ENCODE measurements at regions not wholly inside any gene's neighbourhood (a gene's known extent, or its start where the extent isn't known, plus 50 kb on each side); places are given as distances from the start of the nearest gene placed in this dataset.

GRCh38 chr2:7660816-7661215, 743.6 kb downstream of the RNF144A start:
- no peak for ATAC-seq
- TF ChIP-seq ZBTB33 (IDR thresholded peaks at IDR 0.05; ENCODE audit: extremely low read depth, insufficient replicate concordance, low read length) (no peak), EZH2 (IDR thresholded peaks at IDR 0.05) (no peak), ZNF274 (IDR thresholded peaks at IDR 0.05; ENCODE audit: low read depth, low read length) (no peak), ATF3 (IDR thresholded peaks at IDR 0.05) (no peak), POLR2AphosphoS5 (IDR thresholded peaks at IDR 0.05; ENCODE audit: low read depth, low read length) (no peak), FOSL1 (IDR thresholded peaks at IDR 0.05; ENCODE audit: low read depth) (no peak), REST (IDR thresholded peaks at IDR 0.05; ENCODE audit: low read depth) (no peak), EGR1 (IDR thresholded peaks at IDR 0.05; ENCODE audit: low read depth) (no peak), CEBPB (IDR thresholded peaks at IDR 0.05; ENCODE audit: low read depth) (no peak), TCF7L2 (IDR thresholded peaks at IDR 0.05; ENCODE audit: borderline replicate concordance, extremely low read depth, insufficient read depth, insufficient read length) (no peak), CTCF (IDR thresholded peaks at IDR 0.05 in 2 of 3, conservative IDR thresholded peaks at IDR 0.05 in 1 of 3; ENCODE audit: borderline replicate concordance in 1 of 3, insufficient read depth in 1 of 3, low read depth in 2 of 3, low read length in 2 of 3) (no peak), SIN3A (IDR thresholded peaks at IDR 0.05; ENCODE audit: low read depth) (no peak), EZH2phosphoT487 (IDR thresholded peaks at IDR 0.05; ENCODE audit: borderline replicate concordance) (no peak), ELF1 (IDR thresholded peaks at IDR 0.05; ENCODE audit: borderline replicate concordance, low read depth) (no peak), CBX3 (IDR thresholded peaks at IDR 0.05; ENCODE audit: low read depth) (no peak), POLR2A (IDR thresholded peaks at IDR 0.05; ENCODE audit: borderline replicate concordance, extremely low read depth, insufficient read depth, insufficient read length) (no peak), JUND (IDR thresholded peaks at IDR 0.05) (no peak), SRF (IDR thresholded peaks at IDR 0.05; ENCODE audit: low read depth) (no peak), MAX (IDR thresholded peaks at IDR 0.05) (no peak), YY1 (IDR thresholded peaks at IDR 0.05; ENCODE audit: extremely low read depth, insufficient replicate concordance, low read depth, low read length) (no peak)

More at GRCh38 chr2:7660816-7661215, 743.6 kb downstream of the RNF144A start:
- no peak for DNase-seq (ENCODE audit: low read depth, low spot score)
- H3K36me3 ChIP-seq (ENCODE audit: control insufficient read depth in 1 of 2, insufficient read depth in 2 of 2, low read length in 2 of 2), result no peaks in the 10 kb centered on the region
- intact Hi-C loops (cut with micrococcal nuclease), result no loop called here
- H3K9ac ChIP-seq (ENCODE audit: low read length), result no peak overlapping the region
- no peak overlapping the region for H3K27ac ChIP-seq (ENCODE audit: low read depth, low read length)
- ChIA-PET CTCF (no interaction called here), RAD21 (ENCODE audit: low non-redundant PET in 1 of 2, low total read pairs in 2 of 2, uncharacterized antibody in 2 of 2, unreplicated experiment in 2 of 2) (no interaction called here), POLR2A (no interaction called here)
- no peaks in the 10 kb centered on the region for H3K79me2 ChIP-seq (ENCODE audit: insufficient read depth, low read length)
- H4K20me1 ChIP-seq (ENCODE audit: insufficient read depth), result no peaks in the 10 kb centered on the region
- H3K4me1 ChIP-seq (ENCODE audit: control insufficient read depth in 1 of 2, insufficient read depth in 2 of 2, low read length in 2 of 2), result no peaks in the 10 kb centered on the region
- no peak overlapping the region for H3K4me3 ChIP-seq (replicated peaks in 1 of 2; ENCODE audit: low read depth in 1 of 2, low read length in 2 of 2)
- no TSS peak for BruUV-seq (replicated peaks)
- H2AFZ ChIP-seq (ENCODE audit: low read depth, low read length, poor library complexity, severe bottlenecking), result no peak overlapping the region
- no peaks in the 10 kb centered on the region for H3K27me3 ChIP-seq (ENCODE audit: insufficient read depth, low read length)
- no peak overlapping the region for H3K4me2 ChIP-seq (ENCODE audit: low read length)
- H3K9me2 ChIP-seq (ENCODE audit: insufficient read depth), result no peaks in the 10 kb centered on the region; the same call in 1 of the 2 replicates
- no peaks in the 10 kb centered on the region for H3K9me3 ChIP-seq (ENCODE audit: control insufficient read depth in 1 of 2, insufficient read depth in 1 of 2, low read depth in 1 of 2, low read length in 2 of 2)
